HG03025 (cell line): ENCODE measurements at regions not wholly inside any gene's neighbourhood (a gene's known extent, or its start where the extent isn't known, plus 50 kb on each side); places are given as distances from the start of the nearest gene placed in this dataset.
A peak's percentile ranks its signal among the peaks of the same experiment; 100 is the strongest.

ENCODE experiments used
- ATAC-seq: cut with Tn5 transposase; IDR thresholded peaks from one replicate; pipeline ENCODE4 v1.9.1; 2021; ENCODE audit warnings: mild to moderate bottlenecking, moderate library complexity; ENCODE audit not compliant: unreplicated experiment, low FRiP score

GRCh38 chr4:15130441-15130840 lies 128.2 kb downstream of the CPEB2 start:
- no peak for ATAC-seq

- ATAC-seq: no peak
Measured at GRCh38 chr4:15131551-15131950, 129.3 kb downstream of the CPEB2 start.

- ATAC-seq: no peak
Measured at GRCh38 chr4:15132739-15133138, 130.5 kb downstream of the CPEB2 start.

GRCh38 chr4:15139599-15139998 lies 137.3 kb downstream of the CPEB2 start:
- ATAC-seq: no peak

GRCh38 chr4:15142201-15142600 lies 139.9 kb downstream of the CPEB2 start:
- ATAC-seq: no peak

- ATAC-seq: no peak
Measured at GRCh38 chr4:15143551-15143950, 141.3 kb downstream of the CPEB2 start.

- no peak for ATAC-seq
Measured at GRCh38 chr4:15144249-15144966, 142.1 kb downstream of the CPEB2 start.

- no peak for ATAC-seq
Measured at GRCh38 chr4:15144967-15145295, 142.7 kb downstream of the CPEB2 start.

GRCh38 chr4:15145709-15146108 lies 143.4 kb downstream of the CPEB2 start:
- ATAC-seq: no peak

GRCh38 chr4:15147714-15148113 lies 145.4 kb downstream of the CPEB2 start:
- ATAC-seq: no peak

GRCh38 chr4:15148199-15148598 lies 145.9 kb downstream of the CPEB2 start:
- ATAC-seq: no peak

GRCh38 chr4:15148691-15149090 lies 146.4 kb downstream of the CPEB2 start:
- no peak for ATAC-seq

- ATAC-seq: peak; percentile 79
Measured at GRCh38 chr4:15149234-15149838, 147.1 kb downstream of the CPEB2 start.

GRCh38 chr4:15149839-15150592 lies 147.7 kb downstream of the CPEB2 start:
- peak; percentile 63 for ATAC-seq

- no peak for ATAC-seq
Measured at GRCh38 chr4:15150631-15151030, 148.3 kb downstream of the CPEB2 start.

- ATAC-seq: no peak
Measured at GRCh38 chr4:15151033-15151432, 148.8 kb downstream of the CPEB2 start.

- no peak for ATAC-seq
Measured at GRCh38 chr4:15153662-15154061, 151.4 kb downstream of the CPEB2 start.

GRCh38 chr4:15158406-15159091 lies 156.3 kb downstream of the CPEB2 start:
- no peak for ATAC-seq

- no peak for ATAC-seq
Measured at GRCh38 chr4:15159477-15160019, 157.3 kb downstream of the CPEB2 start.

- no peak for ATAC-seq
Measured at GRCh38 chr4:15161439-15161838, 159.2 kb downstream of the CPEB2 start.

- no peak for ATAC-seq
Measured at GRCh38 chr4:15162046-15162445, 159.8 kb downstream of the CPEB2 start.
